ENCODE measurements at regions not wholly inside any gene's neighbourhood (a gene's known extent, or its start where the extent isn't known, plus 50 kb on each side); places are given as distances from the start of the nearest gene placed in this dataset.

- TF ChIP-seq, protein P1, sequence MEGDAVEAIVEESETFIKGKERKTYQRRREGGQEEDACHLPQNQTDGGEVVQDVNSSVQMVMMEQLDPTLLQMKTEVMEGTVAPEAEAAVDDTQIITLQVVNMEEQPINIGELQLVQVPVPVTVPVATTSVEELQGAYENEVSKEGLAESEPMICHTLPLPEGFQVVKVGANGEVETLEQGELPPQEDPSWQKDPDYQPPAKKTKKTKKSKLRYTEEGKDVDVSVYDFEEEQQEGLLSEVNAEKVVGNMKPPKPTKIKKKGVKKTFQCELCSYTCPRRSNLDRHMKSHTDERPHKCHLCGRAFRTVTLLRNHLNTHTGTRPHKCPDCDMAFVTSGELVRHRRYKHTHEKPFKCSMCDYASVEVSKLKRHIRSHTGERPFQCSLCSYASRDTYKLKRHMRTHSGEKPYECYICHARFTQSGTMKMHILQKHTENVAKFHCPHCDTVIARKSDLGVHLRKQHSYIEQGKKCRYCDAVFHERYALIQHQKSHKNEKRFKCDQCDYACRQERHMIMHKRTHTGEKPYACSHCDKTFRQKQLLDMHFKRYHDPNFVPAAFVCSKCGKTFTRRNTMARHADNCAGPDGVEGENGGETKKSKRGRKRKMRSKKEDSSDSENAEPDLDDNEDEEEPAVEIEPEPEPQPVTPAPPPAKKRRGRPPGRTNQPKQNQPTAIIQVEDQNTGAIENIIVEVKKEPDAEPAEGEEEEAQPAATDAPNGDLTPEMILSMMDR (IDR thresholded peaks at IDR 0.05; ENCODE audit: poor library complexity): no peak
- no peak for TF ChIP-seq EZH2 (IDR thresholded peaks at IDR 0.05; ENCODE audit: borderline replicate concordance)
Observed at GRCh38 chr16:51576498-51577195, 425.6 kb upstream of the SALL1 start.
